HFFc6 (cell line): ENCODE measurements at regions not wholly inside any gene's neighbourhood (a gene's known extent, or its start where the extent isn't known, plus 50 kb on each side); places are given as distances from the start of the nearest gene placed in this dataset.

Source experiments
- DNase-seq: peaks from one replicate; pipeline ENCODE4 v3.0.0-alpha.2; 2018
- H3K27ac Mint-ChIP-seq: 2 replicates; pipeline ENCODE4 v1.8.0; 2020; ENCODE audit warnings: mild to moderate bottlenecking, mixed read lengths
- H3K27me3 Mint-ChIP-seq: 2 replicates; pipeline ENCODE4 v1.8.0; 2021; ENCODE audit warnings: mild to moderate bottlenecking, moderate library complexity, mixed read lengths; ENCODE audit not compliant: insufficient read depth
- H3K36me3 Mint-ChIP-seq: 2 replicates; pipeline ENCODE4 v1.8.0; 2021; ENCODE audit warnings: low read depth, mixed read lengths
- H3K4me1 Mint-ChIP-seq: 2 replicates; pipeline ENCODE4 v1.8.0; 2020; ENCODE audit warnings: low read depth, mixed read lengths
- H3K4me3 Mint-ChIP-seq: 2 replicates; pipeline ENCODE4 v1.8.0; 2020; ENCODE audit warnings: mild to moderate bottlenecking, moderate library complexity, mixed read lengths
- H3K9me3 Mint-ChIP-seq: 2 replicates; pipeline ENCODE4 v1.8.0; 2020; ENCODE audit warnings: mild to moderate bottlenecking, mixed read lengths
- CTCF ChIP-seq: fragments of 200-600 bp; sonication (generic); IDR thresholded peaks from 2 replicates; pipeline ENCODE4 v1.5.0; 2021; ENCODE audit warnings: antibody characterized with exemption, mild to moderate bottlenecking

GRCh38 chr7:68031180-68031943 is 1034.7 kb downstream of the TYW1 start:
- H3K27me3 Mint-ChIP-seq: no peaks in the 10 kb centered on the region; the same call in 1 of the 2 replicates
- DNase-seq: no peak
- no peaks in the 10 kb centered on the region for H3K4me1 Mint-ChIP-seq
- no peak for TF ChIP-seq CTCF
- H3K36me3 Mint-ChIP-seq: no peaks in the 10 kb centered on the region
- H3K9me3 Mint-ChIP-seq: peaks cover 69% of the 10 kb centered on the region
- H3K4me3 Mint-ChIP-seq: no peak overlapping the region
- H3K27ac Mint-ChIP-seq: no peak overlapping the region

GRCh38 chr7:68038621-68039314 is 1042.1 kb downstream of the TYW1 start:
- Mint-ChIP-seq H3K4me3 (no peak overlapping the region), H3K9me3 (peaks cover 54% of the 10 kb centered on the region)
- DNase-seq: no peak

GRCh38 chr7:68041554-68041953 is 1044.9 kb downstream of the TYW1 start:
- no peak for TF ChIP-seq CTCF
- Mint-ChIP-seq H3K36me3 (0 out of 2 replicates have a peak, but pooled peaks cover 4% of the 10 kb centered on the region), H3K9me3 (peaks cover 56% of the 10 kb centered on the region), H3K27me3 (no peaks in the 10 kb centered on the region), H3K27ac (no peak overlapping the region), H3K4me3 (no peak overlapping the region), H3K4me1 (no peaks in the 10 kb centered on the region)
- DNase-seq: no peak

More at GRCh38 chr7:68038621-68039314, 1042.1 kb downstream of the TYW1 start:
- no peaks in the 10 kb centered on the region for H3K27me3 Mint-ChIP-seq
- no peak overlapping the region for H3K27ac Mint-ChIP-seq
- H3K36me3 Mint-ChIP-seq: 0 out of 2 replicates have a peak, but pooled peaks cover 4% of the 10 kb centered on the region
- TF ChIP-seq CTCF: no peak
- H3K4me1 Mint-ChIP-seq: no peaks in the 10 kb centered on the region

- Mint-ChIP-seq H3K27me3 (no peaks in the 10 kb centered on the region), H3K4me3 (no peak overlapping the region), H3K9me3 (peaks cover 56% of the 10 kb centered on the region), H3K36me3 (0 out of 2 replicates have a peak, but pooled peaks cover under 1% of the 10 kb centered on the region), H3K27ac (no peak overlapping the region), H3K4me1 (no peaks in the 10 kb centered on the region)
- TF ChIP-seq CTCF: no peak
- no peak for DNase-seq
Observed at GRCh38 chr7:68043546-68043945, 1046.9 kb downstream of the TYW1 start.

- Mint-ChIP-seq H3K4me3 (no peak overlapping the region), H3K9me3 (peaks cover 44% of the 10 kb centered on the region), H3K27me3 (no peaks in the 10 kb centered on the region; the same call in 1 of the 2 replicates), H3K27ac (no peak overlapping the region), H3K4me1 (no peaks in the 10 kb centered on the region), H3K36me3 (no peaks in the 10 kb centered on the region)
- no peak for TF ChIP-seq CTCF
- no peak for DNase-seq
Observed at GRCh38 chr7:68050627-68051026, 1054.0 kb downstream of the TYW1 start.
